ENCODE measurements at regions not wholly inside any gene's neighbourhood (a gene's known extent, or its start where the extent isn't known, plus 50 kb on each side); places are given as distances from the start of the nearest gene placed in this dataset.

DNA sequence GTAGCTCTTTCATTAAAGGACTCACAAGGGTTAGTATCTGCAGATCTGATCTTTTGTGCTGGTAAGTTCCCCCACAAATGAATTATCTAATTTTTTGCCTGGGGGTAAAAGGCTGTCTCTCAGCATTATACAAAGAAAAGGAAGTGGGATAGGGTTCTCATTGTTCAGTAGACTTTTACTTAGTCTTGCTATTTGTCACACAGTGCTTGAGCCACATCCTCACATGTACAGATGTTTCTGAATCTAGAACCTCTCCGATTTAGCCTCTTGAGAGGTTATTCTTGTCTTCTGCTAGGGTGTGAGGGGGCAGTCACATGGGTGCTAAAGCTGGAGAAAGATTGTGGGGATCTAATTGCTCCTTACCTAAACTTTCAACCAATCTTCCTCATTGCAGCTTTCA is 93.0 kb downstream of the SLC41A2 start:
- Histone ChIP-seq H3K4me2 (replicated peaks; ENCODE audit: extremely low read depth, low read length, poor library complexity, severe bottlenecking) (peak overlapping the region; percentile 3), H3K36me3 (replicated peaks in 1 of 2; ENCODE audit: control insufficient read depth in 1 of 2, insufficient read depth in 2 of 2, low read length in 2 of 2) (no peaks in the 10 kb centered on the region), H3K9ac (ENCODE audit: insufficient read depth, low read length, poor library complexity, severe bottlenecking) (no peak overlapping the region), H3K4me1 (ENCODE audit: control insufficient read depth in 1 of 2, insufficient read depth in 2 of 2, low read length in 2 of 2) (peaks cover 14 to 19% of the 10 kb centered on the region in 2 donors), H4K20me1 (ENCODE audit: insufficient read depth, low read length) (no peaks in the 10 kb centered on the region), H2AFZ (ENCODE audit: insufficient read depth, low read depth, low read length, poor library complexity, severe bottlenecking) (peak overlapping the region; percentile 46), H3K79me2 (ENCODE audit: insufficient read depth, low read length) (no peaks in the 10 kb centered on the region), H3K27me3 (ENCODE audit: control insufficient read depth in 2 of 2, insufficient read depth in 2 of 2, low read length in 2 of 2) (no peaks in the 10 kb centered on the region), H3K9me3 (replicated peaks in 1 of 2; ENCODE audit: control insufficient read depth in 1 of 2, insufficient read depth in 1 of 2, low read length in 2 of 2) (no peaks in the 10 kb centered on the region), H3K27ac (ENCODE audit: low read depth in 1 of 2, low read length in 2 of 2) (peak overlapping the region in 1 of 2 donors; percentile 43), H3K4me3 (replicated peaks in 1 of 3; ENCODE audit: low read depth in 2 of 3, low read length in 3 of 3) (no peak overlapping the region)
- H3K4me1 Mint-ChIP-seq, result peaks cover 23% of the 10 kb centered on the region
- no peaks in the 10 kb centered on the region for H3K36me3 Mint-ChIP-seq
- DNase-seq, result peak in 2 of 3 donors; percentile 9 to 13
- TF ChIP-seq, protein P1, sequence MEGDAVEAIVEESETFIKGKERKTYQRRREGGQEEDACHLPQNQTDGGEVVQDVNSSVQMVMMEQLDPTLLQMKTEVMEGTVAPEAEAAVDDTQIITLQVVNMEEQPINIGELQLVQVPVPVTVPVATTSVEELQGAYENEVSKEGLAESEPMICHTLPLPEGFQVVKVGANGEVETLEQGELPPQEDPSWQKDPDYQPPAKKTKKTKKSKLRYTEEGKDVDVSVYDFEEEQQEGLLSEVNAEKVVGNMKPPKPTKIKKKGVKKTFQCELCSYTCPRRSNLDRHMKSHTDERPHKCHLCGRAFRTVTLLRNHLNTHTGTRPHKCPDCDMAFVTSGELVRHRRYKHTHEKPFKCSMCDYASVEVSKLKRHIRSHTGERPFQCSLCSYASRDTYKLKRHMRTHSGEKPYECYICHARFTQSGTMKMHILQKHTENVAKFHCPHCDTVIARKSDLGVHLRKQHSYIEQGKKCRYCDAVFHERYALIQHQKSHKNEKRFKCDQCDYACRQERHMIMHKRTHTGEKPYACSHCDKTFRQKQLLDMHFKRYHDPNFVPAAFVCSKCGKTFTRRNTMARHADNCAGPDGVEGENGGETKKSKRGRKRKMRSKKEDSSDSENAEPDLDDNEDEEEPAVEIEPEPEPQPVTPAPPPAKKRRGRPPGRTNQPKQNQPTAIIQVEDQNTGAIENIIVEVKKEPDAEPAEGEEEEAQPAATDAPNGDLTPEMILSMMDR (IDR thresholded peaks at IDR 0.05), result no peak
- peak overlapping the region in 3 of 7 donors; percentile 24 to 69 (median 55) for H3K27ac Mint-ChIP-seq
- no CpG with 5 or more reads among the region's 1 CpG for WGBS (ENCODE audit: insufficient coverage)
- intact Hi-C loops (cut with micrococcal nuclease), result no loop called here
- H3K4me3 Mint-ChIP-seq, result no peak overlapping the region
- H3K9me3 Mint-ChIP-seq, result no peaks in the 10 kb centered on the region
- peaks cover 0 to 2% (median 0%) of the 10 kb centered on the region in 3 donors for H3K27me3 Mint-ChIP-seq (ENCODE audit: low read depth in 3 of 3)

- Mint-ChIP-seq H3K27ac (no peak overlapping the region), H3K4me1 (peaks cover 23% of the 10 kb centered on the region), H3K36me3 (no peaks in the 10 kb centered on the region), H3K9me3 (no peaks in the 10 kb centered on the region), H3K4me3 (no peak overlapping the region), H3K27me3 (ENCODE audit: low read depth in 3 of 3) (no peaks in the 10 kb centered on the region)
- peaks cover 14 to 19% of the 10 kb centered on the region in 2 donors for H3K4me1 ChIP-seq (ENCODE audit: control insufficient read depth in 1 of 2, insufficient read depth in 2 of 2, low read length in 2 of 2)
- no peaks in the 10 kb centered on the region for H3K36me3 ChIP-seq (replicated peaks in 1 of 2; ENCODE audit: control insufficient read depth in 1 of 2, insufficient read depth in 2 of 2, low read length in 2 of 2)
- H3K4me3 ChIP-seq (replicated peaks in 1 of 3; ENCODE audit: low read depth in 2 of 3, low read length in 3 of 3), result no peak overlapping the region
- no peak overlapping the region for H2AFZ ChIP-seq (ENCODE audit: insufficient read depth, low read depth, low read length, poor library complexity, severe bottlenecking)
- intact Hi-C loops (cut with micrococcal nuclease), result no loop called here
- H3K4me2 ChIP-seq (replicated peaks; ENCODE audit: extremely low read depth, low read length, poor library complexity, severe bottlenecking), result peak overlapping the region; percentile 3
- DNase-seq, result peak in 1 of 3 donors; percentile 26
- no peaks in the 10 kb centered on the region for H3K27me3 ChIP-seq (ENCODE audit: control insufficient read depth in 2 of 2, insufficient read depth in 2 of 2, low read length in 2 of 2)
- TF ChIP-seq, protein P1 (IDR thresholded peaks at IDR 0.05), result no peak
- no peak overlapping the region for H3K9ac ChIP-seq (ENCODE audit: insufficient read depth, low read length, poor library complexity, severe bottlenecking)
- H4K20me1 ChIP-seq (ENCODE audit: insufficient read depth, low read length), result no peaks in the 10 kb centered on the region
- no peaks in the 10 kb centered on the region for H3K79me2 ChIP-seq (ENCODE audit: insufficient read depth, low read length)
- peak overlapping the region in 1 of 2 donors; percentile 43 for H3K27ac ChIP-seq (ENCODE audit: low read depth in 1 of 2, low read length in 2 of 2)
- H3K9me3 ChIP-seq (replicated peaks in 1 of 2; ENCODE audit: control insufficient read depth in 1 of 2, insufficient read depth in 1 of 2, low read length in 2 of 2), result no peaks in the 10 kb centered on the region
Measured at GRCh38 chr12:104864668-104865067, 93.4 kb downstream of the SLC41A2 start.
